IPS DF 6.9 (cell line): ENCODE measurements at regions not wholly inside any gene's neighbourhood (a gene's known extent, or its start where the extent isn't known, plus 50 kb on each side); places are given as distances from the start of the nearest gene placed in this dataset.

Source experiments
- DNase-seq: peaks from one replicate; pipeline ENCODE4 v3.0.0-alpha.2; 2013; ENCODE audit warnings: low read depth, low spot score
- H3K27ac ChIP-seq: one replicate; pipeline ENCODE4 v1.5.1; 2013; ENCODE audit warnings: low read length, control low read depth
- H3K27me3 ChIP-seq: 2 replicates; pipeline ENCODE4 v1.6.1; 2013; ENCODE audit warnings: mild to moderate bottlenecking, low read length; ENCODE audit not compliant: control insufficient read depth, insufficient read depth
- H3K36me3 ChIP-seq: 2 replicates; pipeline ENCODE4 v1.6.1; 2013; ENCODE audit warnings: low read length; ENCODE audit not compliant: control insufficient read depth, insufficient read depth
- H3K4me1 ChIP-seq: 2 replicates; pipeline ENCODE4 v1.6.1; 2013; ENCODE audit warnings: low read length; ENCODE audit not compliant: control insufficient read depth, insufficient read depth
- H3K4me3 ChIP-seq: 2 replicates; pipeline ENCODE4 v1.5.1; 2013; ENCODE audit warnings: mild to moderate bottlenecking, low read length
- H3K9me3 ChIP-seq: 2 replicates; pipeline ENCODE4 v1.6.1; 2013; ENCODE audit warnings: low read length, inconsistent platforms; ENCODE audit not compliant: control insufficient read depth, insufficient read depth
- WGBS: extraction: QIAGEN DNeasy Blood & Tissue Kit; methylation state at CpG from one replicate; pipeline ENCODE4 v1.1.7; 2013; ENCODE audit warnings: mixed read lengths, missing lambda C conversion rate; ENCODE audit not compliant: insufficient read length, insufficient coverage; 5-methylcytosine and 5-hydroxymethylcytosine counted together

DNA sequence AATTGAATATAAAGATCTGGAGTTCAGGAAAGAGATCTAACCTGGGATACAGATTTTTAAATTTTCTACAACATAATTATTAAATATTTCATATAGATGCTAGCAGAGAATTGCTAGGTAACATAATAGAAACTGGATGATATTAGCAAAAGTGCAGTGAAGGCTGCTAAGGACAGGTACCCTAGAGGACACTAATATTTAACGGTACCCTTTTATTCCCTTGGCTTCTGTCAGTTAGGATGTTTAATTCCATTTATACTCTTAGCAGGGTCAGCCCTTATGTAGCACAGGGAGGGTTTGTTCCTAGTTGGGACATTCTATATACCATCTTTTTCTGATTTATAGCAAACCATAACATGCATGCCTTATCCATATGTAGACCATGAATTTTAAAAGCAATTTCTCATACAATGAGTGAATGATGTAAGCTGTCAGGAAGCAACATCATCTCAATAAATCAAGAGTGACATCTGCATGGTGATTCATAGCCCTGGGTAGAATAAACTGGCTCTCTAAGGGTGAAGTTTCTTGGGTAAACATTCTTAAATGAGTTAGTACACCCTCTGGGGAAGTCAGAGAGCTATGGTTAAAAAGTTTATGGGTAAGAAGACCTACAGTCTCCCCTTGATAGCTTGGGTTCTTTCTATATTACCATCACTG lies 404.4 kb upstream of the MGAT4C start:
- H3K9me3 ChIP-seq = no peaks in the 10 kb centered on the region
- DNase-seq = no peak
- H3K27ac ChIP-seq = no peak overlapping the region
- no peaks in the 10 kb centered on the region for H3K4me1 ChIP-seq
- H3K4me3 ChIP-seq = no peak overlapping the region
- no CpG with 5 or more reads among the region's 1 CpG for WGBS
- H3K27me3 ChIP-seq = no peaks in the 10 kb centered on the region
- H3K36me3 ChIP-seq = no peaks in the 10 kb centered on the region

- H3K9me3 ChIP-seq = no peaks in the 10 kb centered on the region
- H3K4me3 ChIP-seq = no peak overlapping the region
- no peaks in the 10 kb centered on the region for H3K4me1 ChIP-seq
- no peaks in the 10 kb centered on the region for H3K27me3 ChIP-seq
- DNase-seq = no peak
- no peak overlapping the region for H3K27ac ChIP-seq
- H3K36me3 ChIP-seq = no peaks in the 10 kb centered on the region
- no CpG with 5 or more reads among the region's 2 CpGs for WGBS
Observed at GRCh38 chr12:86659985-86660384, 403.8 kb upstream of the MGAT4C start.

GRCh38 chr12:86658303-86658702 lies 402.1 kb upstream of the MGAT4C start:
- DNase-seq = no peak
- no peak overlapping the region for H3K27ac ChIP-seq
- H3K36me3 ChIP-seq = no peaks in the 10 kb centered on the region

DNA sequence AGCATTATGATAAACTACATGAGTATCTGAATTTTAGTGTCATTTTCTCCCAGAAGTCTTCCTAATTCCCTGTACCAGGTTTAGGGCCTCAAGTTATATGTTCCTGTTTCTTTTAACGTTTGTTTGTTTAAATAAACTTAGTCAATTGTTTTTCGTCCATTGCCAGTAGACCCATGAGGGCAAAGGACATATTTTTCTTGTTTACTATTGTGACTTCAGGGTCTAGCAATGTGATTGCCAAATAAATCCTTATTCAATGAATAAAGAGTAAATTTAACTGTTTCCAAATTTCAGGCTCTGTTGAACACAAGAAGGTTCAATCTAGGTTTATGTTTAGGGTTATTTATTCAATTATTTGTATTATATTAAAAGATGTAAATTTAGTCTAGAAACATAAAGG lies 391.6 kb upstream of the MGAT4C start:
- Histone ChIP-seq H3K4me1 (no peaks in the 10 kb centered on the region), H3K27ac (no peak overlapping the region), H3K27me3 (no peaks in the 10 kb centered on the region), H3K36me3 (no peaks in the 10 kb centered on the region), H3K4me3 (no peak overlapping the region), H3K9me3 (no peaks in the 10 kb centered on the region)
- no peak for DNase-seq
- WGBS = no CpG with 5 or more reads among the region's 2 CpGs

More at GRCh38 chr12:86658303-86658702, 402.1 kb upstream of the MGAT4C start:
- Histone ChIP-seq H3K4me1 (no peaks in the 10 kb centered on the region), H3K9me3 (no peaks in the 10 kb centered on the region), H3K4me3 (no peak overlapping the region), H3K27me3 (no peaks in the 10 kb centered on the region)

GRCh38 chr12:86634456-86635410 lies 378.5 kb upstream of the MGAT4C start:
- DNase-seq = no peak
- Histone ChIP-seq H3K9me3 (no peaks in the 10 kb centered on the region), H3K27me3 (no peaks in the 10 kb centered on the region), H3K4me3 (no peak overlapping the region), H3K36me3 (no peaks in the 10 kb centered on the region), H3K27ac (no peak overlapping the region), H3K4me1 (no peaks in the 10 kb centered on the region)
- WGBS = no CpG with 5 or more reads among the region's 4 CpGs

GRCh38 chr12:86627001-86627400 lies 370.8 kb upstream of the MGAT4C start:
- no peaks in the 10 kb centered on the region for H3K36me3 ChIP-seq
- no peak for DNase-seq
- H3K9me3 ChIP-seq = no peaks in the 10 kb centered on the region
- H3K4me3 ChIP-seq = no peak overlapping the region
- WGBS = no CpG with 5 or more reads among the region's 3 CpGs
- H3K27ac ChIP-seq = no peak overlapping the region
- H3K27me3 ChIP-seq = no peaks in the 10 kb centered on the region
- H3K4me1 ChIP-seq = no peaks in the 10 kb centered on the region

DNA sequence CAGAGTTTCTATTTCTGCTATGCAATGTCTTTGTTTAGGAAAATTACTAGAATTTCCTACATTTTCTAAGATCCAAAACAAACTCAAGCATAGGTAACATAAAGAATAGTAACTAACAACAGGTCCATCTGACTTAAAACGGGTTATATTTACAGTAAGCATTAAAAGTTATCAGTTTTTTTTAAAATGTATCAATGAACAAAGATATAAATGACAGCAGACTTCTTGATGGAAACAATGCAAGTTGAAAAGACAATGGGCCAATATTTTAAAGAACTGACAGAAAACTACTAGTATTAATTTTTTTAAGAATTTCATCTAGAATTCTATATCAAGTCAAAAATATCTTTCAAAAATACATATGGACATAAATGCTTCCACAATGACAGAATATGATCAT lies 367.1 kb upstream of the MGAT4C start:
- no peaks in the 10 kb centered on the region for H3K36me3 ChIP-seq
- no peak for DNase-seq
- no peaks in the 10 kb centered on the region for H3K4me1 ChIP-seq
- no CpG with 5 or more reads among the region's 1 CpG for WGBS
- no peak overlapping the region for H3K27ac ChIP-seq
- H3K27me3 ChIP-seq = no peaks in the 10 kb centered on the region
- no peak overlapping the region for H3K4me3 ChIP-seq
- no peaks in the 10 kb centered on the region for H3K9me3 ChIP-seq

- Histone ChIP-seq H3K4me3 (no peak overlapping the region), H3K36me3 (no peaks in the 10 kb centered on the region)
- WGBS = 100% methylated on average over 1 of the region's 2 CpGs
Observed at GRCh38 chr12:86621957-86622356, 365.8 kb upstream of the MGAT4C start.

DNA sequence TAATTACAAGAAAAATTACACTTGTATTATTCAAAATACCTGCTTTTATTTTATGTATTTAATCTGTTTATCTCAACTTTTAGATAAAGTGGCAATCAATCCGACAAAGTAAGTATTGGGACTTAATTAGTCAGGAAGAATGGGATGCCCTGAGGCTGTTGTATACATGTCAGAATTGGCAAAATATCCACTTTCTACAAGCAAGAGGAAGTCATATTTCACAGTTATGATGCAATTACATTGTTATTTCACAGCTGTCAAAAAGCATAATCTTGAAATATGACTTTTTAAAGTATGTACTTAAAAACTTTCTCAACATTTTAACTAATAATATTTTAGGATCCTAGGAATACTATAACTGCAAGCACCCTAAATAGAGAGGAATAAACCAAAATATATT lies 357.1 kb upstream of the MGAT4C start:
- no peaks in the 10 kb centered on the region for H3K27me3 ChIP-seq
- H3K4me1 ChIP-seq = no peaks in the 10 kb centered on the region
- no CpG with 5 or more reads among the region's 1 CpG for WGBS

More at GRCh38 chr12:86621957-86622356, 365.8 kb upstream of the MGAT4C start:
- no peak for DNase-seq
- H3K4me1 ChIP-seq = no peaks in the 10 kb centered on the region
- H3K9me3 ChIP-seq = no peaks in the 10 kb centered on the region
- H3K27ac ChIP-seq = no peak overlapping the region
- H3K27me3 ChIP-seq = no peaks in the 10 kb centered on the region

DNA sequence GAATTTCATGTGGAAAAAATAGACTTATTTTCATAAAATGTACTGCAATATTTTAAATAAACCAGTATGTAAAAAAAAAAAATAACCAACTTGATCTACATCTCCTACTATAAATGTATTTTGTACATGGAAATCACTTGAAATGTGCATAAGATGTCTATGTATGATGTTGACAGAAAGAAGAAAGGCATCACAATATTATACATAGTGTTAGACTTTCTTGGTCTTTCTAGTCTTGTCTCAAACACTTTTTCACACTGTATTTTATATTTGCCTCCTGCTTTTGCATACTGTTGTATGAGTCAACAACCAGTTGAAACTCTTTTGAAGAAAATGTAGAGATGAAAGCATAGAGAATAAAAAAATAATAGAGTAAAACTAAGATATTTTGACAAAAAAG lies 352.4 kb upstream of the MGAT4C start:
- H3K4me3 ChIP-seq = no peak overlapping the region
- no peaks in the 10 kb centered on the region for H3K36me3 ChIP-seq
- DNase-seq = no peak
- H3K4me1 ChIP-seq = no peaks in the 10 kb centered on the region
- H3K27ac ChIP-seq = no peak overlapping the region
- H3K9me3 ChIP-seq = no peaks in the 10 kb centered on the region
- H3K27me3 ChIP-seq = no peaks in the 10 kb centered on the region

More for the DNA sequence above, 357.1 kb upstream of the MGAT4C start:
- no peak for DNase-seq
- Histone ChIP-seq H3K9me3 (no peaks in the 10 kb centered on the region), H3K27ac (no peak overlapping the region), H3K36me3 (no peaks in the 10 kb centered on the region), H3K4me3 (no peak overlapping the region)
